ENCODE measurements at regions not wholly inside any gene's neighbourhood (a gene's known extent, or its start where the extent isn't known, plus 50 kb on each side); places are given as distances from the start of the nearest gene placed in this dataset.

DNA sequence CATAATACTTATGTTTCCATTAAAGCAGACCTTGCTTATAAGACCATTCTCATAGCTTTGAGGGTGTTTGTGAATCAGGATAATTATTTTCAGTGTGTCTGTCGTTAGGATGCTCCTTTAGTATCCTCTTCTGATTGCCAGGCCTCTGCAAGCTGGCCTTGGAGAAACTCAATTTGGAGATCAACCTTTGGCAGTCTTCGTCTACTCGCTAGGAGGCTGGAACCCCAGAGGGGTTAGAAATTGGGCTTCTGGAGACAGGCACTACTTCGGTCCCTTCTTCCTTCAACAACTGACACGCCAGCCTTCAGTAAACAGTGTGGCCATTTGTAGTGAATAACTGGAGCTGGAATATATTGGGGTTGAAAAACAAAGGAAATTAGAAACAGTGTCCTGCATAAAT is 100.8 kb upstream of the CITED2 start:
- TF ChIP-seq, protein P1, sequence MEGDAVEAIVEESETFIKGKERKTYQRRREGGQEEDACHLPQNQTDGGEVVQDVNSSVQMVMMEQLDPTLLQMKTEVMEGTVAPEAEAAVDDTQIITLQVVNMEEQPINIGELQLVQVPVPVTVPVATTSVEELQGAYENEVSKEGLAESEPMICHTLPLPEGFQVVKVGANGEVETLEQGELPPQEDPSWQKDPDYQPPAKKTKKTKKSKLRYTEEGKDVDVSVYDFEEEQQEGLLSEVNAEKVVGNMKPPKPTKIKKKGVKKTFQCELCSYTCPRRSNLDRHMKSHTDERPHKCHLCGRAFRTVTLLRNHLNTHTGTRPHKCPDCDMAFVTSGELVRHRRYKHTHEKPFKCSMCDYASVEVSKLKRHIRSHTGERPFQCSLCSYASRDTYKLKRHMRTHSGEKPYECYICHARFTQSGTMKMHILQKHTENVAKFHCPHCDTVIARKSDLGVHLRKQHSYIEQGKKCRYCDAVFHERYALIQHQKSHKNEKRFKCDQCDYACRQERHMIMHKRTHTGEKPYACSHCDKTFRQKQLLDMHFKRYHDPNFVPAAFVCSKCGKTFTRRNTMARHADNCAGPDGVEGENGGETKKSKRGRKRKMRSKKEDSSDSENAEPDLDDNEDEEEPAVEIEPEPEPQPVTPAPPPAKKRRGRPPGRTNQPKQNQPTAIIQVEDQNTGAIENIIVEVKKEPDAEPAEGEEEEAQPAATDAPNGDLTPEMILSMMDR (conservative IDR thresholded peaks at IDR 0.05 in 1 of 2, IDR thresholded peaks at IDR 0.05 in 1 of 2; ENCODE audit: extremely low read depth in 1 of 2, insufficient read depth in 1 of 2, low read depth in 1 of 2, low read length in 2 of 2): no peak
- TF ChIP-seq EZH2 (IDR thresholded peaks at IDR 0.05; ENCODE audit: borderline replicate concordance, low read length): no peak

All from mammary epithelial cell (primary cell).